Omental fat pad (tissue), 3 donors: ENCODE measurements at regions not wholly inside any gene's neighbourhood (a gene's known extent, or its start where the extent isn't known, plus 50 kb on each side); places are given as distances from the start of the nearest gene placed in this dataset.

Experiments used
- ATAC-seq: fragments of 150-250 bp; one replicate; pipeline ENCODE4 v1.9.1; 2016; ENCODE audit warnings: mild to moderate bottlenecking, moderate library complexity; ENCODE audit not compliant: low FRiP score
- DNase-seq: peaks from one replicate; pipeline ENCODE4 v3.0.0-alpha.2; 2019; ENCODE audit warnings: low spot score
- CTCF ChIP-seq, 3 donors: fragments of 450-650 bp; IDR thresholded peaks; one replicate each; pipeline ENCODE4 v1.5.1; 2016 to 2017; ENCODE audit warnings: antibody characterized with exemption in 3 of 3, mild to moderate bottlenecking in 3 of 3, moderate library complexity in 2 of 3

DNA sequence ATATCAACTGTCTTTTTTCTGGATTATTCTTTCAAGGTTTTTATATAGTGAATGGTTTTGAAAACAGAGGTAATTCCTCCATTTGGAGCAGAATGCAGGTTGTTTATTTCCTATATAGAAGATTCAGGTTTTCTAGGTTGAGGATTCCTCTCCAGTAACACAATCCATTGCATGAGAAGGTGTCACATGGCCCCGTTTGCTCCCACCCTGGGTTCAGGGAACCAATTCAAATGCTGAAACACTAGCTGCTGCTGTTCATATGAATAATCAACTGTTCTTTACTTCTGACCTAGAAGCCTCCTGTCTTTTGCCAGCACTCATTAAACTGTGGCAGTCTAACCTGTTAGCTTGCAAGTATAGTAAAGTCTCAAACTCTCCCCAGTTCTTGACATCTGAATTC is 1316.9 kb upstream of the TENM3 start:
- DNase-seq (no peak), ATAC-seq (no peak)
- TF ChIP-seq CTCF (IDR thresholded peaks at IDR 0.05), result no peak

DNA sequence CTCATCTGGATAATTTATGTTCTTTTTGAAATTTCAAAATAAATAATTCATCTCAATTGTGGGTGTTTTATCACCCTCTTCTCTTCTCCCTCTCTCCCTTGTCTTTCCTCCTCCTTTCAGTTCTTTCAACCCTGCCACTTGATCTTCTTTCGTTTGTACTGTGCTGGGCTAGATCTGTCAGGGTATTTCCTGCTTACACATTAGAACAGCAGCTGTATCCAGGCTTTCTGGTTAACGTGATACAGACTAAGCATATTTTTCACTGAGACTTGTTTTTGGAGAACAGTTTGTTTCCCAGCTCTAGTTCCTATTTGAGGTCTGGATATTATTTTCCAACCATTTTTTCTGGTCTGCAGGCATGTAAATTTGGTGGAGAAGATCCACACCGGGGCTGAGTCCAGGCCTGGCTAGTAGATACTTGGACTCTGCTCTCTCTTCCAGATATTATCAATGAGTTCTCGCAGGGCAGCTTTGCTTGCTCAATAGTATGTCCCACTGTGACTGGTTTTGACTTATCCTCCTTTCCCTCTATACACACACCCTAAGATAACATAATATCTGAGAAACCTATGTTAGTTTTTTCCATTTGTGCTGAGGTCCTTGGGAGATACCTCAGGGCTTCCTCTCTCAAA is 1310.7 kb upstream of the TENM3 start:
- TF ChIP-seq CTCF (IDR thresholded peaks at IDR 0.05), result no peak
- ATAC-seq (peak; percentile 50), DNase-seq (no peak)

GRCh38 chr4:180937083-180937482 is 1306.1 kb upstream of the TENM3 start:
- no peak for TF ChIP-seq CTCF (IDR thresholded peaks at IDR 0.05)
- DNase-seq (no peak), ATAC-seq (no peak)

DNA sequence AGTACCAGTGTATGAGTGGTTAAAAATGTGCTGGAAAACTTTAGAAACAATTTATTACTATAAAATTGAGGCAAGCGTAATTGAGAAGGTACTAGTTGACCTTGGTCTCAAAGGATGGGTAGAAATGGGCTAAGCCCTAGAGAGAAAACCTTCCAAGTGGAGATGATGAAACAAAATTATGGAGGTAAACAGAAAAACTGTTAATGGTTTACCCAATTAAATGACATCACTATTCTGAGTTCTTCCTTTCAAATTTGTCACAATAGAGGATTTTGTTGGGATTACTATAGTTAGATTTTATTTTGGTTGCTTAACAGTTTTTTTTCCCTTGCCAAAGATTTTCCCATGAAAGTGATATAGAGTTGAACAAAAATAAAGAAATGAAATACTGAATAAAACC is 1302.5 kb upstream of the TENM3 start:
- TF ChIP-seq CTCF (IDR thresholded peaks at IDR 0.05), result no peak
- no peak for DNase-seq
- ATAC-seq, result no peak

GRCh38 chr4:180942367-180942916 is 1300.8 kb upstream of the TENM3 start:
- ATAC-seq (no peak), DNase-seq (no peak)
- TF ChIP-seq CTCF (IDR thresholded peaks at IDR 0.05), result no peak

DNA sequence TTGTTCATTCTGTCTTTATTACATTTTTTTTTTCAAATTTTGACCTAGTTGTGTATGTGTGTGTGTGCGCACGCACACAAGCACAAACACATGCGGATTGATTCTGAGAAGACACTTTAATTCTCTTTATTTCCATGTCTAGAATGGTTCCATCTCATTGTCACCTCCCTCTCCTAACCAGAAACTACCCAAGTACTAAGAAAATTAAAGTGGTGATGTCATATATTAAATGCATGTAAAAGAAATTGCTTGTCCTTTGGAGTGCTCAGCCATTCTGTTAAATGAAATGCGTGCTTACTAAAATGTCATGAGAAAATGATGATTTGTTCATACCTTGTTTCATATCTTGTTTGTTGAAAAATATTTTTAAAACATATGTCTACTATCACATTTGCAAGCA is 1297.0 kb upstream of the TENM3 start:
- TF ChIP-seq CTCF (IDR thresholded peaks at IDR 0.05), result no peak
- no peak for DNase-seq
- no peak for ATAC-seq

DNA sequence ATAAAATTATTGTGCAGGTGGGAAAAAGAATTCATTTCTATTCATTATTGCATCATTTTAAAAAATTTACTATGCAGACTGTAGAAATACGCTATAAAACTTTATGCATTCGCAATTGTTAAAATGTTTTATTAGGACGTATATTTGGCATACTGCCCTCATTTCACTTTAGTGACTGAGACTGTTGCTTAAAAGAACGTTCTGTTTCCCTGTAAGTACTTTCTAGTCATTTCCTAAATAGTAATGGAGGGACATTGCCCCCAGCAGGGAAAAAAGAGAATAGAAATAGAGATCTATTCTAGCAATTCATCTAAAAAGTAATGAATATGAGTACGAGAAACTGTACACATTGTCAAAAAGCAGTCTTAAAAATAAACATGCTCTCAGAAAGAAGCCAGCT is 1295.8 kb upstream of the TENM3 start:
- ATAC-seq (peak; percentile 37), DNase-seq (no peak)
- TF ChIP-seq CTCF (IDR thresholded peaks at IDR 0.05), result no peak
